Stimulated activated naive B cell treated with anti-CD40 and anti-IgM and Interleukin-4, amounts not matched to agents 10 μg/mL and 1 μg/mL and 100 μg/mL, for 72 hours (primary cell): ENCODE measurements at regions not wholly inside any gene's neighbourhood (a gene's known extent, or its start where the extent isn't known, plus 50 kb on each side); places are given as distances from the start of the nearest gene placed in this dataset.
A peak's percentile ranks its signal among the peaks of the same experiment; 100 is the strongest.

Source experiments
- ATAC-seq, 2 donors: fragments of 150-1000 bp; cut with Tn5 transposase; replicated peaks; 2 replicates each; pipeline ENCODE4 v1.10.0; 2021; ENCODE audit warnings: moderate library complexity in 1 of 2
- DNase-seq: peaks from one replicate; pipeline ENCODE4 v3.0.0; 2021
- H3K27ac Mint-ChIP-seq: one replicate; pipeline ENCODE4 v1.8.0; 2022; ENCODE audit warnings: mild to moderate bottlenecking, mixed read lengths
- H3K27me3 Mint-ChIP-seq, 2 donors: one replicate each; pipeline ENCODE4 v1.8.0; 2022; ENCODE audit warnings: mixed read lengths in 2 of 2
- H3K36me3 Mint-ChIP-seq, 2 donors: one replicate each; pipeline ENCODE4 v1.8.0; 2022; ENCODE audit warnings: mixed read lengths in 2 of 2, mild to moderate bottlenecking in 1 of 2
- H3K4me1 Mint-ChIP-seq, 2 donors: one replicate each; pipeline ENCODE4 v1.8.0; 2022; ENCODE audit warnings: mixed read lengths in 2 of 2, mild to moderate bottlenecking in 1 of 2
- H3K4me3 Mint-ChIP-seq, 2 donors: one replicate each; pipeline ENCODE4 v1.8.0; 2022; ENCODE audit warnings: mild to moderate bottlenecking in 2 of 2, mixed read lengths in 2 of 2, moderate library complexity in 1 of 2
- H3K9me3 Mint-ChIP-seq, 2 donors: one replicate each; pipeline ENCODE4 v1.8.0; 2022; ENCODE audit warnings: mixed read lengths in 2 of 2, mild to moderate bottlenecking in 1 of 2

- Mint-ChIP-seq H3K27ac (no peak overlapping the region), H3K4me1 (no peaks in the 10 kb centered on the region), H3K27me3 (peaks cover 24 to 48% of the 10 kb centered on the region in 2 donors), H3K4me3 (no peak overlapping the region), H3K9me3 (peaks cover 0 to 2% of the 10 kb centered on the region in 2 donors), H3K36me3 (no peaks in the 10 kb centered on the region)
- ATAC-seq: no peak
- no peak for DNase-seq
These were observed 206.2 kb downstream of the CEMIP2 start for GRCh38 chr9:71562140-71562539.

- DNase-seq (no peak), ATAC-seq (no peak)
- no peaks in the 10 kb centered on the region for H3K36me3 Mint-ChIP-seq
- no peaks in the 10 kb centered on the region for H3K4me1 Mint-ChIP-seq
- H3K9me3 Mint-ChIP-seq: no peaks in the 10 kb centered on the region
- peaks cover 33 to 46% of the 10 kb centered on the region in 2 donors for H3K27me3 Mint-ChIP-seq
- H3K27ac Mint-ChIP-seq: no peak overlapping the region
- no peak overlapping the region for H3K4me3 Mint-ChIP-seq
These were observed 211.0 kb downstream of the CEMIP2 start for GRCh38 chr9:71557310-71557709.

GRCh38 chr9:71552480-71552879, 215.8 kb downstream of the CEMIP2 start:
- Mint-ChIP-seq H3K36me3 (no peaks in the 10 kb centered on the region), H3K4me3 (no peak overlapping the region), H3K27me3 (peaks cover 24 to 26% of the 10 kb centered on the region in 2 donors), H3K27ac (no peak overlapping the region), H3K9me3 (no peaks in the 10 kb centered on the region), H3K4me1 (peaks cover 6 to 8% of the 10 kb centered on the region in 2 donors)
- no peak for DNase-seq
- ATAC-seq: no peak

- Mint-ChIP-seq H3K27me3 (peaks cover 16 to 17% of the 10 kb centered on the region in 2 donors), H3K4me1 (peaks cover 6 to 13% of the 10 kb centered on the region in 2 donors), H3K36me3 (no peaks in the 10 kb centered on the region), H3K4me3 (peak overlapping the region in 1 of 2 donors; percentile 18), H3K27ac (peak overlapping the region; percentile 11), H3K9me3 (no peaks in the 10 kb centered on the region)
- DNase-seq: peak; percentile 8
- peak; percentile 96 to 98 for ATAC-seq
These were observed 219.3 kb downstream of the CEMIP2 start for GRCh38 chr9:71549023-71549422.

- DNase-seq (no peak), ATAC-seq (peak; percentile 56 to 67)
- peaks cover 8 to 13% of the 10 kb centered on the region in 2 donors for H3K4me1 Mint-ChIP-seq
- no peaks in the 10 kb centered on the region for H3K36me3 Mint-ChIP-seq
- H3K4me3 Mint-ChIP-seq: no peak overlapping the region
- no peaks in the 10 kb centered on the region for H3K9me3 Mint-ChIP-seq
- H3K27me3 Mint-ChIP-seq: peaks cover 11 to 12% of the 10 kb centered on the region in 2 donors
- H3K27ac Mint-ChIP-seq: peak overlapping the region; percentile 25
These were observed 223.8 kb downstream of the CEMIP2 start for GRCh38 chr9:71544464-71544863.

- DNase-seq: no peak
- Mint-ChIP-seq H3K4me1 (peaks cover 2 to 5% of the 10 kb centered on the region in 2 donors), H3K4me3 (no peak overlapping the region), H3K9me3 (no peaks in the 10 kb centered on the region), H3K27ac (no peak overlapping the region), H3K36me3 (no peaks in the 10 kb centered on the region), H3K27me3 (peaks cover 13 to 19% of the 10 kb centered on the region in 2 donors)
- ATAC-seq: peak in 1 of 2 donors; percentile 51
These were observed 226.9 kb downstream of the CEMIP2 start for GRCh38 chr9:71541436-71541835.

- no peak overlapping the region for H3K27ac Mint-ChIP-seq
- DNase-seq (no peak), ATAC-seq (no peak)
- H3K4me3 Mint-ChIP-seq: no peak overlapping the region
- H3K9me3 Mint-ChIP-seq: no peaks in the 10 kb centered on the region
- H3K36me3 Mint-ChIP-seq: no peaks in the 10 kb centered on the region
- no peaks in the 10 kb centered on the region for H3K4me1 Mint-ChIP-seq
- H3K27me3 Mint-ChIP-seq: peaks cover 13 to 15% of the 10 kb centered on the region in 2 donors
These were observed 243.2 kb downstream of the CEMIP2 start for GRCh38 chr9:71524996-71525580.

GRCh38 chr9:71524516-71524915, 243.8 kb downstream of the CEMIP2 start:
- no peak overlapping the region for H3K4me3 Mint-ChIP-seq
- H3K27ac Mint-ChIP-seq: no peak overlapping the region
- H3K9me3 Mint-ChIP-seq: no peaks in the 10 kb centered on the region
- no peaks in the 10 kb centered on the region for H3K4me1 Mint-ChIP-seq
- H3K27me3 Mint-ChIP-seq: peaks cover 13 to 15% of the 10 kb centered on the region in 2 donors
- no peaks in the 10 kb centered on the region for H3K36me3 Mint-ChIP-seq
- ATAC-seq: no peak
- no peak for DNase-seq

- ATAC-seq (no peak), DNase-seq (no peak)
- Mint-ChIP-seq H3K9me3 (peaks cover 0 to 2% of the 10 kb centered on the region in 2 donors), H3K27ac (no peak overlapping the region), H3K36me3 (no peaks in the 10 kb centered on the region), H3K4me3 (no peak overlapping the region), H3K4me1 (peaks cover 0 to 5% of the 10 kb centered on the region in 2 donors), H3K27me3 (peaks cover 5 to 20% of the 10 kb centered on the region in 2 donors)
These were observed 247.2 kb downstream of the CEMIP2 start for GRCh38 chr9:71521132-71521531.

- Mint-ChIP-seq H3K9me3 (peaks cover 0 to 2% of the 10 kb centered on the region in 2 donors), H3K36me3 (no peaks in the 10 kb centered on the region), H3K27ac (no peak overlapping the region), H3K4me1 (peaks cover 0 to 5% of the 10 kb centered on the region in 2 donors), H3K4me3 (no peak overlapping the region), H3K27me3 (peaks cover 14 to 24% of the 10 kb centered on the region in 2 donors)
- DNase-seq: no peak
- ATAC-seq: no peak
These were observed 249.1 kb downstream of the CEMIP2 start for GRCh38 chr9:71519098-71519696.

- H3K4me3 Mint-ChIP-seq: no peak overlapping the region
- H3K36me3 Mint-ChIP-seq: no peaks in the 10 kb centered on the region
- H3K27me3 Mint-ChIP-seq: peaks cover 14 to 15% of the 10 kb centered on the region in 2 donors
- no peak for DNase-seq
- H3K9me3 Mint-ChIP-seq: peaks cover 0 to 2% of the 10 kb centered on the region in 2 donors
- ATAC-seq: no peak
- H3K4me1 Mint-ChIP-seq: peaks cover 0 to 5% of the 10 kb centered on the region in 2 donors
- no peak overlapping the region for H3K27ac Mint-ChIP-seq
These were observed 250.1 kb downstream of the CEMIP2 start for GRCh38 chr9:71518045-71518827.

GRCh38 chr9:71515626-71516025, 252.7 kb downstream of the CEMIP2 start:
- peaks cover 14 to 15% of the 10 kb centered on the region in 2 donors for H3K27me3 Mint-ChIP-seq
- H3K4me3 Mint-ChIP-seq: no peak overlapping the region
- DNase-seq (no peak), ATAC-seq (no peak)
- H3K27ac Mint-ChIP-seq: no peak overlapping the region
- no peaks in the 10 kb centered on the region for H3K36me3 Mint-ChIP-seq
- peaks cover 0 to 2% of the 10 kb centered on the region in 2 donors for H3K9me3 Mint-ChIP-seq
- H3K4me1 Mint-ChIP-seq: peaks cover 0 to 5% of the 10 kb centered on the region in 2 donors

GRCh38 chr9:71515107-71515506, 253.2 kb downstream of the CEMIP2 start:
- H3K27me3 Mint-ChIP-seq: peaks cover 14 to 15% of the 10 kb centered on the region in 2 donors
- no peaks in the 10 kb centered on the region for H3K36me3 Mint-ChIP-seq
- ATAC-seq (no peak), DNase-seq (no peak)
- peaks cover 0 to 5% of the 10 kb centered on the region in 2 donors for H3K4me1 Mint-ChIP-seq
- H3K9me3 Mint-ChIP-seq: peaks cover 0 to 2% of the 10 kb centered on the region in 2 donors
- no peak overlapping the region for H3K4me3 Mint-ChIP-seq
- no peak overlapping the region for H3K27ac Mint-ChIP-seq

GRCh38 chr9:71514344-71514975, 253.9 kb downstream of the CEMIP2 start:
- Mint-ChIP-seq H3K36me3 (no peaks in the 10 kb centered on the region), H3K4me1 (peaks cover 0 to 5% of the 10 kb centered on the region in 2 donors)
- DNase-seq: no peak

More at GRCh38 chr9:71514344-71514975, 253.9 kb downstream of the CEMIP2 start:
- Mint-ChIP-seq H3K27ac (no peak overlapping the region), H3K9me3 (peaks cover 0 to 2% of the 10 kb centered on the region in 2 donors), H3K27me3 (peaks cover 14 to 15% of the 10 kb centered on the region in 2 donors), H3K4me3 (no peak overlapping the region)
- ATAC-seq: no peak
